ENCODE measurements at regions not wholly inside any gene's neighbourhood (a gene's known extent, or its start where the extent isn't known, plus 50 kb on each side); places are given as distances from the start of the nearest gene placed in this dataset.
A peak's percentile ranks its signal among the peaks of the same experiment; 100 is the strongest.
"Not testable (repeated sequence)": the region's sequence is repeated elsewhere in the genome, so short reads cannot be mapped to it uniquely, and the experiment has no call there.

- no peak for TF ChIP-seq EP300 (IDR thresholded peaks at IDR 0.05)
Observed at GRCh38 chr5:108461628-108462367, 79.9 kb upstream of the FBXL17 start.

GRCh38 chr5:108459769-108460168 lies 77.9 kb upstream of the FBXL17 start:
- Histone ChIP-seq H3K36me3 (no peaks in the 10 kb centered on the region), H3K4me3 (no peak overlapping the region), H3K27me3 (no peaks in the 10 kb centered on the region), H3K27ac (no peak overlapping the region), H3K9me3 (no peaks in the 10 kb centered on the region), H3K4me1 (no peaks in the 10 kb centered on the region)
- WGBS, 2 donors, result 68 to 74% methylated on average over 2 of the region's 2 CpGs
- no peak for TF ChIP-seq POLR2AphosphoS5 (IDR thresholded peaks at IDR 0.05)
- no peak for TF ChIP-seq POLR2A (IDR thresholded peaks at IDR 0.05)
- no peak for TF ChIP-seq CTCF (IDR thresholded peaks at IDR 0.05)
- TF ChIP-seq EP300 (IDR thresholded peaks at IDR 0.05), result no peak
- DNase-seq (no peak), ATAC-seq (ENCODE audit: low FRiP score in 2 of 2) (no peak)

More at GRCh38 chr5:108461628-108462367, 79.9 kb upstream of the FBXL17 start:
- no peaks in the 10 kb centered on the region for H3K4me1 ChIP-seq
- ATAC-seq (ENCODE audit: low FRiP score in 2 of 2) (peak in 1 of 2 donors; percentile 62), DNase-seq (no peak)
- no peaks in the 10 kb centered on the region for H3K27me3 ChIP-seq
- no peaks in the 10 kb centered on the region for H3K9me3 ChIP-seq
- no peaks in the 10 kb centered on the region for H3K36me3 ChIP-seq
- no peak overlapping the region for H3K27ac ChIP-seq
- WGBS, 2 donors, result 64 to 81% methylated on average over 1 of the region's 1 CpG
- H3K4me3 ChIP-seq, result no peak overlapping the region

- TF ChIP-seq CTCF (IDR thresholded peaks at IDR 0.05), result no peak
- TF ChIP-seq EP300 (IDR thresholded peaks at IDR 0.05), result no peak
- no peak for TF ChIP-seq POLR2AphosphoS5 (IDR thresholded peaks at IDR 0.05)
- no peak for TF ChIP-seq POLR2A (IDR thresholded peaks at IDR 0.05)
- DNase-seq, result no peak
- Histone ChIP-seq H3K9me3 (peaks cover 0 to 10% (median 4%) of the 10 kb centered on the region in 4 donors), H3K27me3 (no peaks in the 10 kb centered on the region), H3K4me3 (no peak overlapping the region), H3K27ac (no peak overlapping the region), H3K4me1 (no peaks in the 10 kb centered on the region), H3K36me3 (no peaks in the 10 kb centered on the region)
- no peak for ATAC-seq (ENCODE audit: low FRiP score in 2 of 2)
Observed at GRCh38 chr5:108451269-108451668, 69.4 kb upstream of the FBXL17 start.

GRCh38 chr5:108444130-108444529 lies 62.2 kb upstream of the FBXL17 start:
- H3K9me3 ChIP-seq; ATAC-seq (ENCODE audit: low FRiP score in 2 of 2): not testable (repeated sequence)

GRCh38 chr5:108442063-108442651 lies 60.3 kb upstream of the FBXL17 start:
- not testable (repeated sequence) for ATAC-seq (ENCODE audit: low FRiP score in 2 of 2); H3K4me1 ChIP-seq; H3K4me3 ChIP-seq; H3K36me3 ChIP-seq; H3K27me3 ChIP-seq; H3K9me3 ChIP-seq; H3K27ac ChIP-seq
- DNase-seq, result peak in 1 of 2 donors; percentile 74
- WGBS, 2 donors, result 86 to 98% methylated on average over 6 to 15 of the region's 24 CpGs

More at GRCh38 chr5:108444130-108444529, 62.2 kb upstream of the FBXL17 start:
- H3K36me3 ChIP-seq, H3K4me3 ChIP-seq, H3K4me1 ChIP-seq, H3K27me3 ChIP-seq, DNase-seq, H3K27ac ChIP-seq: not testable (repeated sequence)
- 95 to 97% methylated on average over 3 of the region's 3 CpGs for WGBS, 2 donors

GRCh38 chr5:108437425-108437824 lies 55.5 kb upstream of the FBXL17 start:
- no peak for DNase-seq
- 100% methylated on average over 1 of the region's 1 CpG for WGBS, 2 donors

More at GRCh38 chr5:108437425-108437824, 55.5 kb upstream of the FBXL17 start:
- Histone ChIP-seq H3K4me1 (no peaks in the 10 kb centered on the region), H3K4me3 (no peak overlapping the region), H3K27ac (no peak overlapping the region), H3K9me3 (no peaks in the 10 kb centered on the region), H3K27me3 (no peaks in the 10 kb centered on the region), H3K36me3 (no peaks in the 10 kb centered on the region)
- no peak for ATAC-seq (ENCODE audit: low FRiP score in 2 of 2)
- TF ChIP-seq POLR2A (IDR thresholded peaks at IDR 0.05), result no peak
- no peak for TF ChIP-seq CTCF (IDR thresholded peaks at IDR 0.05)
